Loucy (cell line): ENCODE measurements at regions not wholly inside any gene's neighbourhood (a gene's known extent, or its start where the extent isn't known, plus 50 kb on each side); places are given as distances from the start of the nearest gene placed in this dataset.

ENCODE experiments used
- EZH2phosphoT487 ChIP-seq: fragments of 200-600 bp; IDR thresholded peaks from 2 replicates; pipeline ENCODE4 v1.6.1; 2018; ENCODE audit warnings: antibody characterized with exemption, mild to moderate bottlenecking, moderate library complexity, borderline replicate concordance
- TF ChIP-seq, protein P1 (sequence below): fragments of 200-600 bp; sonication (generic); conservative IDR thresholded peaks from 2 replicates; pipeline ENCODE4 v1.5.1; 2014; ENCODE audit warnings: mild to moderate bottlenecking, antibody characterized with exemption, low read length

DNA sequence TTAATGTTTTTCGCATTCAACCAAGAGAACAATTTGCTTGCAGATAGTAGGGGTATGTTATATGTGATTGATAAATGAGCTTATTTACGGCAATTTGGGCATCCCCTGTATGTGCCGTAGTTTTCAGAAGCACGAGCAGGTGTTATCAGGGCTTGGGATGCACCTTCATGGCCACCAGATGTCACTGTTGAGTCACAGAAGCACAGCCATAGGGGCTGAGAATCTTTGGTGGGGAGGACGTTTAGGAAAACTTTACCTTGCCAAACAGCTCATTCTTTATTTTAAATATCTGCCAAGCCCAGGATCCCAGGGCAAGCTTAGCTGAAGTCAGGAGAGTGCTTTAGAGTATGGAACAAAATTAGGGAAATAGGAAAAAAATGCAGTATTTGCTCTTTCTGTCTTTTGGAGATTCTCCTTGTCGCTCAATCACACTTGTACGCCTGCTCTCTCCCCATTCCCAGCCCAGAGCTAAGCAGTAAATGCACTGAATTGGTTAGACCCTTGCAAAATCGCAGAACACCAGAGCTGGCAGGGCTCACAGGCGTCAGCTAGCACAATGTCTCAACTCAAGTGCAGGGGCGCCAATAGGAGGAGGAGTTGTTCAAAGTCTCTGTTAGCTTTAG lies 93.6 kb upstream of the MPHOSPH6 start:
- TF ChIP-seq, protein P1, sequence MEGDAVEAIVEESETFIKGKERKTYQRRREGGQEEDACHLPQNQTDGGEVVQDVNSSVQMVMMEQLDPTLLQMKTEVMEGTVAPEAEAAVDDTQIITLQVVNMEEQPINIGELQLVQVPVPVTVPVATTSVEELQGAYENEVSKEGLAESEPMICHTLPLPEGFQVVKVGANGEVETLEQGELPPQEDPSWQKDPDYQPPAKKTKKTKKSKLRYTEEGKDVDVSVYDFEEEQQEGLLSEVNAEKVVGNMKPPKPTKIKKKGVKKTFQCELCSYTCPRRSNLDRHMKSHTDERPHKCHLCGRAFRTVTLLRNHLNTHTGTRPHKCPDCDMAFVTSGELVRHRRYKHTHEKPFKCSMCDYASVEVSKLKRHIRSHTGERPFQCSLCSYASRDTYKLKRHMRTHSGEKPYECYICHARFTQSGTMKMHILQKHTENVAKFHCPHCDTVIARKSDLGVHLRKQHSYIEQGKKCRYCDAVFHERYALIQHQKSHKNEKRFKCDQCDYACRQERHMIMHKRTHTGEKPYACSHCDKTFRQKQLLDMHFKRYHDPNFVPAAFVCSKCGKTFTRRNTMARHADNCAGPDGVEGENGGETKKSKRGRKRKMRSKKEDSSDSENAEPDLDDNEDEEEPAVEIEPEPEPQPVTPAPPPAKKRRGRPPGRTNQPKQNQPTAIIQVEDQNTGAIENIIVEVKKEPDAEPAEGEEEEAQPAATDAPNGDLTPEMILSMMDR, result peak; percentile 99
- no peak for TF ChIP-seq EZH2phosphoT487
